ENCODE measurements at regions not wholly inside any gene's neighbourhood (a gene's known extent, or its start where the extent isn't known, plus 50 kb on each side); places are given as distances from the start of the nearest gene placed in this dataset.

GRCh38 chr3:110123946-110124345, 786.6 kb upstream of the DPPA4 start:
- H3K27ac ChIP-seq (ENCODE audit: low read length) = no peak overlapping the region
- no peaks in the 10 kb centered on the region for H3K4me1 ChIP-seq (ENCODE audit: control insufficient read depth, insufficient read depth, low read length)
- H3K27me3 ChIP-seq (ENCODE audit: control insufficient read depth, insufficient read depth) = no peaks in the 10 kb centered on the region
- intact Hi-C loops (cut with DNase I) = no loop called here
- 80% methylated on average over 1 of the region's 1 CpG for WGBS
- no peak for DNase-seq
- H3K4me3 ChIP-seq (ENCODE audit: low read length) = no peak overlapping the region
- H3K9me3 ChIP-seq (ENCODE audit: control insufficient read depth, low read length) = no peaks in the 10 kb centered on the region
- no peak for ATAC-seq

GRCh38 chr3:110126065-110126464, 788.7 kb upstream of the DPPA4 start:
- H3K27me3 ChIP-seq (ENCODE audit: control insufficient read depth, insufficient read depth) = no peaks in the 10 kb centered on the region
- no peak for ATAC-seq
- intact Hi-C loops (cut with DNase I) = no loop called here
- H3K4me1 ChIP-seq (ENCODE audit: control insufficient read depth, insufficient read depth, low read length) = no peaks in the 10 kb centered on the region
- no peak overlapping the region for H3K4me3 ChIP-seq (ENCODE audit: low read length)
- H3K9me3 ChIP-seq (ENCODE audit: control insufficient read depth, low read length) = no peaks in the 10 kb centered on the region
- DNase-seq = peak in 1 of 3 donors; percentile 33
- WGBS = 84% methylated on average over 10 of the region's 10 CpGs
- no peak overlapping the region for H3K27ac ChIP-seq (ENCODE audit: low read length)

- intact Hi-C loops (cut with DNase I) = no loop called here
Measured at GRCh38 chr3:110133971-110134370, 796.6 kb upstream of the DPPA4 start.

GRCh38 chr3:110139048-110139447, 801.7 kb upstream of the DPPA4 start:
- 74% methylated on average over 4 of the region's 4 CpGs for WGBS
- no peaks in the 10 kb centered on the region for H3K27me3 ChIP-seq (ENCODE audit: control insufficient read depth, insufficient read depth)
- intact Hi-C loops (cut with DNase I) = no loop called here
- no peaks in the 10 kb centered on the region for H3K9me3 ChIP-seq (ENCODE audit: control insufficient read depth, low read length)
- ATAC-seq = no peak
- no peak for DNase-seq
- no peak overlapping the region for H3K27ac ChIP-seq (ENCODE audit: low read length)
- H3K4me3 ChIP-seq (ENCODE audit: low read length) = no peak overlapping the region
- no peaks in the 10 kb centered on the region for H3K4me1 ChIP-seq (ENCODE audit: control insufficient read depth, insufficient read depth, low read length)

More at GRCh38 chr3:110133971-110134370, 796.6 kb upstream of the DPPA4 start:
- Histone ChIP-seq H3K9me3 (ENCODE audit: control insufficient read depth, low read length) (no peaks in the 10 kb centered on the region), H3K27me3 (ENCODE audit: control insufficient read depth, insufficient read depth) (no peaks in the 10 kb centered on the region), H3K4me3 (ENCODE audit: low read length) (no peak overlapping the region), H3K4me1 (ENCODE audit: control insufficient read depth, insufficient read depth, low read length) (no peaks in the 10 kb centered on the region), H3K27ac (ENCODE audit: low read length) (no peak overlapping the region)
- DNase-seq (no peak), ATAC-seq (no peak)
- 78% methylated on average over 2 of the region's 2 CpGs for WGBS

- no peak overlapping the region for H3K4me3 ChIP-seq (ENCODE audit: low read length)
- no peaks in the 10 kb centered on the region for H3K9me3 ChIP-seq (ENCODE audit: control insufficient read depth, low read length)
- no peak overlapping the region for H3K27ac ChIP-seq (ENCODE audit: low read length)
- intact Hi-C loops (cut with DNase I) = no loop called here
- whole genome bisulfite sequencing = 48% methylated on average over 2 of the region's 2 CpGs
- ATAC-seq = no peak
- H3K4me1 ChIP-seq (ENCODE audit: control insufficient read depth, insufficient read depth, low read length) = no peaks in the 10 kb centered on the region
- no peaks in the 10 kb centered on the region for H3K27me3 ChIP-seq (ENCODE audit: control insufficient read depth, insufficient read depth)
- no peak for DNase-seq
Measured at GRCh38 chr3:110139821-110140220, 802.5 kb upstream of the DPPA4 start.

GRCh38 chr3:110149763-110150162, 812.4 kb upstream of the DPPA4 start:
- no peaks in the 10 kb centered on the region for H3K9me3 ChIP-seq (ENCODE audit: control insufficient read depth, low read length)
- intact Hi-C loops (cut with DNase I) = no loop called here
- H3K27me3 ChIP-seq (ENCODE audit: control insufficient read depth, insufficient read depth) = no peaks in the 10 kb centered on the region
- DNase-seq = no peak
- H3K27ac ChIP-seq (ENCODE audit: low read length) = no peak overlapping the region
- H3K4me1 ChIP-seq (ENCODE audit: control insufficient read depth, insufficient read depth, low read length) = no peaks in the 10 kb centered on the region
- H3K4me3 ChIP-seq (ENCODE audit: low read length) = no peak overlapping the region
- ATAC-seq = no peak

- DNase-seq = no peak
- WGBS = 58% methylated on average over 4 of the region's 4 CpGs
- ATAC-seq = no peak
Measured at GRCh38 chr3:110157221-110157620, 819.9 kb upstream of the DPPA4 start.

GRCh38 chr3:110164632-110165369, 827.5 kb upstream of the DPPA4 start:
- intact Hi-C loops (cut with DNase I) = no loop called here
- H3K27ac ChIP-seq (ENCODE audit: low read length) = no peak overlapping the region

More at GRCh38 chr3:110157221-110157620, 819.9 kb upstream of the DPPA4 start:
- Histone ChIP-seq H3K4me3 (ENCODE audit: low read length) (no peak overlapping the region), H3K27me3 (ENCODE audit: control insufficient read depth, insufficient read depth) (no peaks in the 10 kb centered on the region), H3K27ac (ENCODE audit: low read length) (no peak overlapping the region), H3K4me1 (ENCODE audit: control insufficient read depth, insufficient read depth, low read length) (no peaks in the 10 kb centered on the region), H3K9me3 (ENCODE audit: control insufficient read depth, low read length) (no peaks in the 10 kb centered on the region)
- intact Hi-C loops (cut with DNase I) = no loop called here

GRCh38 chr3:110165370-110165743, 828.0 kb upstream of the DPPA4 start:
- Histone ChIP-seq H3K4me3 (ENCODE audit: low read length) (no peak overlapping the region), H3K9me3 (ENCODE audit: control insufficient read depth, low read length) (no peaks in the 10 kb centered on the region), H3K27ac (ENCODE audit: low read length) (no peak overlapping the region), H3K27me3 (ENCODE audit: control insufficient read depth, insufficient read depth) (no peaks in the 10 kb centered on the region), H3K4me1 (ENCODE audit: control insufficient read depth, insufficient read depth, low read length) (no peaks in the 10 kb centered on the region)
- ATAC-seq (no peak), DNase-seq (no peak)
- 35% methylated on average over 3 of the region's 3 CpGs for WGBS
- intact Hi-C loops (cut with DNase I) = no loop called here

More at GRCh38 chr3:110164632-110165369, 827.5 kb upstream of the DPPA4 start:
- DNase-seq (no peak), ATAC-seq (no peak)
- no peaks in the 10 kb centered on the region for H3K27me3 ChIP-seq (ENCODE audit: control insufficient read depth, insufficient read depth)
- no peaks in the 10 kb centered on the region for H3K9me3 ChIP-seq (ENCODE audit: control insufficient read depth, low read length)
- no peaks in the 10 kb centered on the region for H3K4me1 ChIP-seq (ENCODE audit: control insufficient read depth, insufficient read depth, low read length)
- WGBS = 60% methylated on average over 6 of the region's 6 CpGs
- no peak overlapping the region for H3K4me3 ChIP-seq (ENCODE audit: low read length)

GRCh38 chr3:110165753-110166152, 828.4 kb upstream of the DPPA4 start:
- Histone ChIP-seq H3K27me3 (ENCODE audit: control insufficient read depth, insufficient read depth) (no peaks in the 10 kb centered on the region), H3K4me1 (ENCODE audit: control insufficient read depth, insufficient read depth, low read length) (no peaks in the 10 kb centered on the region), H3K9me3 (ENCODE audit: control insufficient read depth, low read length) (no peaks in the 10 kb centered on the region), H3K27ac (ENCODE audit: low read length) (no peak overlapping the region), H3K4me3 (ENCODE audit: low read length) (no peak overlapping the region)
- no peak for DNase-seq
- intact Hi-C loops (cut with DNase I) = no loop called here
- 58% methylated on average over 8 of the region's 8 CpGs for WGBS
- no peak for ATAC-seq

GRCh38 chr3:110166791-110167190, 829.4 kb upstream of the DPPA4 start:
- 53% methylated on average over 1 of the region's 1 CpG for WGBS
- Histone ChIP-seq H3K4me1 (ENCODE audit: control insufficient read depth, insufficient read depth, low read length) (no peaks in the 10 kb centered on the region), H3K4me3 (ENCODE audit: low read length) (no peak overlapping the region), H3K27me3 (ENCODE audit: control insufficient read depth, insufficient read depth) (no peaks in the 10 kb centered on the region), H3K9me3 (ENCODE audit: control insufficient read depth, low read length) (no peaks in the 10 kb centered on the region), H3K27ac (ENCODE audit: low read length) (no peak overlapping the region)
- ATAC-seq (no peak), DNase-seq (no peak)
- intact Hi-C loops (cut with DNase I) = no loop called here

GRCh38 chr3:110174908-110175307, 837.6 kb upstream of the DPPA4 start:
- Histone ChIP-seq H3K27ac (ENCODE audit: low read length) (no peak overlapping the region), H3K27me3 (ENCODE audit: control insufficient read depth, insufficient read depth) (no peaks in the 10 kb centered on the region), H3K4me3 (ENCODE audit: low read length) (no peak overlapping the region), H3K9me3 (ENCODE audit: control insufficient read depth, low read length) (no peaks in the 10 kb centered on the region), H3K4me1 (ENCODE audit: control insufficient read depth, insufficient read depth, low read length) (no peaks in the 10 kb centered on the region)
- ATAC-seq (no peak), DNase-seq (no peak)
- WGBS = 74% methylated on average over 2 of the region's 2 CpGs
- intact Hi-C loops (cut with DNase I) = no loop called here

All from right cardiac atrium (tissue), 5 donors.